CD8-positive, alpha-beta memory T cell (primary cell): ENCODE measurements at regions not wholly inside any gene's neighbourhood (a gene's known extent, or its start where the extent isn't known, plus 50 kb on each side); places are given as distances from the start of the nearest gene placed in this dataset.

Experiments
- CTCF ChIA-PET: fragments of 350-600 bp; sonication (Branson Sonifier 250); formaldehyde crosslinking; loops from one replicate; lab custom pipeline; 2021; ENCODE audit warnings: antibody characterized with exemption; lab: Charles Lee
- POLR2A ChIA-PET: fragments of 350-600 bp; sonication (Branson Sonifier 250); formaldehyde crosslinking; loops from one replicate; lab custom pipeline; 2021; ENCODE audit warnings: antibody characterized with exemption; lab: Charles Lee
- DNase-seq, 5 donors: peaks; one replicate each; pipeline versions ENCODE4 v3.0.0 to v3.0.0-alpha.2; 2020 to 2022; ENCODE audit warnings: mixed read lengths in 1 of 5
- H3K27ac ChIP-seq: one replicate; pipeline ENCODE4 v1.7.0; 2013; ENCODE audit warnings: low read depth, mild to moderate bottlenecking, low read length, moderate library complexity
- H3K27me3 ChIP-seq: 2 replicates; pipeline ENCODE4 v1.7.0; 2013; ENCODE audit warnings: low read length, mild to moderate bottlenecking; ENCODE audit not compliant: insufficient read depth, poor library complexity, severe bottlenecking
- H3K36me3 ChIP-seq: 2 replicates; pipeline ENCODE4 v1.7.0; 2013; ENCODE audit warnings: mild to moderate bottlenecking, low read length, moderate library complexity; ENCODE audit not compliant: insufficient read depth
- H3K4me1 ChIP-seq: 2 replicates; pipeline ENCODE4 v1.7.0; 2013; ENCODE audit warnings: mild to moderate bottlenecking, low read length, moderate library complexity; ENCODE audit not compliant: insufficient read depth
- H3K4me3 ChIP-seq: 2 replicates; pipeline ENCODE4 v1.7.0; 2013; ENCODE audit warnings: mild to moderate bottlenecking, low read length
- H3K9me3 ChIP-seq: 2 replicates; pipeline ENCODE4 v1.7.0; 2013; ENCODE audit warnings: mild to moderate bottlenecking, low read length
- H3K27ac Mint-ChIP-seq, 8 donors: one replicate each; pipeline ENCODE4 v1.8.0; 2020 to 2021; ENCODE audit warnings: mixed read lengths in 8 of 8, mild to moderate bottlenecking in 6 of 8, inconsistent platforms in 3 of 8, moderate library complexity in 3 of 8
- H3K27me3 Mint-ChIP-seq, 2 donors: one replicate each; pipeline ENCODE4 v1.8.0; 2020 to 2021; ENCODE audit warnings: mixed read lengths in 2 of 2, mild to moderate bottlenecking in 1 of 2, moderate library complexity in 1 of 2
- H3K36me3 Mint-ChIP-seq, 3 donors: one replicate each; pipeline ENCODE4 v1.8.0; 2020 to 2021; ENCODE audit warnings: mixed read lengths in 3 of 3, inconsistent platforms in 1 of 3, mild to moderate bottlenecking in 1 of 3
- H3K4me1 Mint-ChIP-seq, 3 donors: one replicate each; pipeline ENCODE4 v1.8.0; 2020 to 2021; ENCODE audit warnings: mixed read lengths in 3 of 3, inconsistent platforms in 1 of 3, mild to moderate bottlenecking in 1 of 3
- H3K4me3 Mint-ChIP-seq, 7 donors: one replicate each; pipeline ENCODE4 v1.8.0; 2020 to 2021; ENCODE audit warnings: mixed read lengths in 7 of 7, mild to moderate bottlenecking in 6 of 7, moderate library complexity in 4 of 7, inconsistent platforms in 2 of 7
- H3K9me3 Mint-ChIP-seq, 5 donors: one replicate each; pipeline ENCODE4 v1.8.0; 2020 to 2022; ENCODE audit warnings: mixed read lengths in 5 of 5, mild to moderate bottlenecking in 3 of 5, moderate library complexity in 2 of 5, inconsistent platforms in 1 of 5

- no peak for DNase-seq
- Histone ChIP-seq H3K27me3 (no peaks in the 10 kb centered on the region), H3K36me3 (no peaks in the 10 kb centered on the region), H3K4me1 (no peaks in the 10 kb centered on the region), H3K4me3 (no peak overlapping the region), H3K9me3 (no peaks in the 10 kb centered on the region), H3K27ac (no peak overlapping the region)
- Mint-ChIP-seq H3K27ac (peak overlapping the region in 1 of 8 donors; percentile 6), H3K27me3 (peaks cover 2 to 4% of the 10 kb centered on the region in 2 donors), H3K4me1 (peaks cover 0 to 4% (median 2%) of the 10 kb centered on the region in 3 donors), H3K36me3 (no peaks in the 10 kb centered on the region), H3K4me3 (no peak overlapping the region), H3K9me3 (no peaks in the 10 kb centered on the region)
- ChIA-PET CTCF (no interaction called here), POLR2A (no interaction called here)
Measured at GRCh38 chr7:86970547-86970946, 88.9 kb downstream of the ELAPOR2 start.

GRCh38 chr7:86969865-86970264 lies 89.6 kb downstream of the ELAPOR2 start:
- no peaks in the 10 kb centered on the region for H3K9me3 ChIP-seq
- Mint-ChIP-seq H3K36me3 (no peaks in the 10 kb centered on the region), H3K4me3 (no peak overlapping the region), H3K9me3 (no peaks in the 10 kb centered on the region), H3K27ac (no peak overlapping the region), H3K27me3 (peaks cover 3 to 9% of the 10 kb centered on the region in 2 donors), H3K4me1 (peaks cover 0 to 4% (median 2%) of the 10 kb centered on the region in 3 donors)
- H3K27ac ChIP-seq = no peak overlapping the region
- no peak overlapping the region for H3K4me3 ChIP-seq
- H3K36me3 ChIP-seq = no peaks in the 10 kb centered on the region
- H3K4me1 ChIP-seq = no peaks in the 10 kb centered on the region
- ChIA-PET POLR2A (interaction anchor here (1.0 kb wide), 1 partner anchor 9 kb away, joined by 3 read pairs; no protein-coding TSS in a partner anchor), CTCF (no interaction called here)
- no peak for DNase-seq
- no peaks in the 10 kb centered on the region for H3K27me3 ChIP-seq

GRCh38 chr7:86968618-86969017 lies 90.8 kb downstream of the ELAPOR2 start:
- Histone ChIP-seq H3K9me3 (no peaks in the 10 kb centered on the region), H3K36me3 (no peaks in the 10 kb centered on the region), H3K27me3 (no peaks in the 10 kb centered on the region), H3K27ac (no peak overlapping the region), H3K4me3 (no peak overlapping the region), H3K4me1 (no peaks in the 10 kb centered on the region)
- no peak overlapping the region for H3K4me3 Mint-ChIP-seq
- no peaks in the 10 kb centered on the region for H3K36me3 Mint-ChIP-seq
- H3K9me3 Mint-ChIP-seq = no peaks in the 10 kb centered on the region
- peaks cover 3 to 16% of the 10 kb centered on the region in 2 donors for H3K27me3 Mint-ChIP-seq
- ChIA-PET POLR2A (no interaction called here), CTCF (no interaction called here)
- peaks cover 0 to 4% (median 2%) of the 10 kb centered on the region in 3 donors for H3K4me1 Mint-ChIP-seq
- no peak overlapping the region for H3K27ac Mint-ChIP-seq
- no peak for DNase-seq

GRCh38 chr7:86966916-86967315 lies 92.5 kb downstream of the ELAPOR2 start:
- Mint-ChIP-seq H3K4me3 (no peak overlapping the region), H3K36me3 (no peaks in the 10 kb centered on the region), H3K27ac (no peak overlapping the region), H3K9me3 (no peaks in the 10 kb centered on the region), H3K4me1 (peaks cover 0 to 2% (median 0%) of the 10 kb centered on the region in 3 donors), H3K27me3 (peaks cover 1 to 24% of the 10 kb centered on the region in 2 donors)
- no peaks in the 10 kb centered on the region for H3K9me3 ChIP-seq
- H3K4me3 ChIP-seq = no peak overlapping the region
- no peak overlapping the region for H3K27ac ChIP-seq
- H3K27me3 ChIP-seq = no peaks in the 10 kb centered on the region
- no peak for DNase-seq
- H3K4me1 ChIP-seq = no peaks in the 10 kb centered on the region
- H3K36me3 ChIP-seq = no peaks in the 10 kb centered on the region
- ChIA-PET POLR2A (no interaction called here), CTCF (no interaction called here)

- Mint-ChIP-seq H3K4me1 (no peaks in the 10 kb centered on the region), H3K27me3 (peaks cover 1 to 24% of the 10 kb centered on the region in 2 donors), H3K9me3 (no peaks in the 10 kb centered on the region), H3K36me3 (no peaks in the 10 kb centered on the region), H3K27ac (no peak overlapping the region), H3K4me3 (no peak overlapping the region)
- no peaks in the 10 kb centered on the region for H3K36me3 ChIP-seq
- no peak for DNase-seq
- H3K27ac ChIP-seq = no peak overlapping the region
- ChIA-PET CTCF (no interaction called here), POLR2A (no interaction called here)
- H3K4me3 ChIP-seq = no peak overlapping the region
- no peaks in the 10 kb centered on the region for H3K27me3 ChIP-seq
- H3K4me1 ChIP-seq = no peaks in the 10 kb centered on the region
- H3K9me3 ChIP-seq = no peaks in the 10 kb centered on the region
Measured at GRCh38 chr7:86965727-86966120, 93.7 kb downstream of the ELAPOR2 start.

- no peak for DNase-seq
- H3K4me1 ChIP-seq = no peaks in the 10 kb centered on the region
- Mint-ChIP-seq H3K9me3 (no peaks in the 10 kb centered on the region), H3K27ac (no peak overlapping the region), H3K27me3 (peaks cover 1 to 24% of the 10 kb centered on the region in 2 donors), H3K4me1 (no peaks in the 10 kb centered on the region), H3K4me3 (no peak overlapping the region), H3K36me3 (no peaks in the 10 kb centered on the region)
- H3K36me3 ChIP-seq = no peaks in the 10 kb centered on the region
- ChIA-PET POLR2A (no interaction called here), CTCF (no interaction called here)
- H3K4me3 ChIP-seq = no peak overlapping the region
- H3K27ac ChIP-seq = no peak overlapping the region
- H3K27me3 ChIP-seq = no peaks in the 10 kb centered on the region
- H3K9me3 ChIP-seq = no peaks in the 10 kb centered on the region
Measured at GRCh38 chr7:86964973-86965726, 94.3 kb downstream of the ELAPOR2 start.

- Mint-ChIP-seq H3K4me1 (no peaks in the 10 kb centered on the region), H3K4me3 (no peak overlapping the region)
- DNase-seq = no peak
Measured at GRCh38 chr7:86963599-86964230, 95.7 kb downstream of the ELAPOR2 start.

GRCh38 chr7:86962623-86963022 lies 96.8 kb downstream of the ELAPOR2 start:
- H3K4me3 ChIP-seq = no peak overlapping the region
- H3K36me3 ChIP-seq = no peaks in the 10 kb centered on the region
- no peaks in the 10 kb centered on the region for H3K9me3 Mint-ChIP-seq
- ChIA-PET POLR2A (no interaction called here), CTCF (no interaction called here)
- peaks cover 0 to 1% (median 0%) of the 10 kb centered on the region in 3 donors for H3K36me3 Mint-ChIP-seq
- no peaks in the 10 kb centered on the region for H3K27me3 ChIP-seq
- H3K4me1 Mint-ChIP-seq = no peaks in the 10 kb centered on the region
- H3K27ac ChIP-seq = no peak overlapping the region
- peaks cover 1 to 29% of the 10 kb centered on the region in 2 donors for H3K27me3 Mint-ChIP-seq
- H3K27ac Mint-ChIP-seq = no peak overlapping the region
- no peak for DNase-seq
- no peaks in the 10 kb centered on the region for H3K4me1 ChIP-seq
- no peak overlapping the region for H3K4me3 Mint-ChIP-seq
- H3K9me3 ChIP-seq = no peaks in the 10 kb centered on the region

More at GRCh38 chr7:86963599-86964230, 95.7 kb downstream of the ELAPOR2 start:
- Mint-ChIP-seq H3K36me3 (peaks cover 0 to 1% (median 0%) of the 10 kb centered on the region in 3 donors), H3K27me3 (peaks cover 1 to 29% of the 10 kb centered on the region in 2 donors), H3K27ac (no peak overlapping the region), H3K9me3 (no peaks in the 10 kb centered on the region)
- Histone ChIP-seq H3K9me3 (no peaks in the 10 kb centered on the region), H3K4me3 (no peak overlapping the region), H3K27me3 (no peaks in the 10 kb centered on the region), H3K36me3 (no peaks in the 10 kb centered on the region), H3K27ac (no peak overlapping the region), H3K4me1 (no peaks in the 10 kb centered on the region)
- CTCF ChIA-PET = no interaction called here
- POLR2A ChIA-PET = no interaction called here
